ENCODE measurements at regions not wholly inside any gene's neighbourhood (a gene's known extent, or its start where the extent isn't known, plus 50 kb on each side); places are given as distances from the start of the nearest gene placed in this dataset.

GRCh38 chr17:74108126-74108705 lies 95.3 kb upstream of the RPL38 start:
- no peak for TF ChIP-seq POLR2AphosphoS5 (IDR thresholded peaks at IDR 0.05; ENCODE audit: low read depth, low read length)
- no peak for TF ChIP-seq REST (IDR thresholded peaks at IDR 0.05; ENCODE audit: insufficient read depth in 1 of 2, low read depth in 2 of 2, low read length in 2 of 2)
- TF ChIP-seq SIN3A (IDR thresholded peaks at IDR 0.05; ENCODE audit: borderline replicate concordance, insufficient read depth, low read length): no peak
- no peak for TF ChIP-seq TAF1 (IDR thresholded peaks at IDR 0.05; ENCODE audit: borderline replicate concordance, insufficient read depth, low read length)
- no peak for TF ChIP-seq FOXP2 (optimal IDR thresholded peaks at IDR 0.05; ENCODE audit: borderline replicate concordance, extremely low read depth, extremely low read length, insufficient read depth)

Measured in PFSK-1 (cell line).